A673 (cell line): ENCODE measurements at regions not wholly inside any gene's neighbourhood (a gene's known extent, or its start where the extent isn't known, plus 50 kb on each side); places are given as distances from the start of the nearest gene placed in this dataset.
"Not testable (repeated sequence)": the region's sequence is repeated elsewhere in the genome, so short reads cannot be mapped to it uniquely, and the experiment has no call there.

ENCODE experiments used
- BruUV-seq: library from RNA; stranded (reverse); fragments of 400-500 nt; replicated peaks from 2 replicates; lab custom pipeline; 2021; lab: Mats Ljungman, UMichigan
- CTCF ChIA-PET: fragments of 300-600 bp; sonication (Branson Sonifier 250); formaldehyde crosslinking; loops from one replicate; lab custom pipeline; 2022; ENCODE audit warnings: antibody characterized with exemption; lab: Charles Lee
- POLR2A ChIA-PET: fragments of 300-600 bp; sonication (Branson Sonifier 250); formaldehyde crosslinking; loops from one replicate; lab custom pipeline; 2022; ENCODE audit warnings: antibody characterized with exemption; ENCODE audit not compliant: low non-redundant PET; lab: Charles Lee
- DNase-seq: peaks from one replicate; pipeline ENCODE4 v3.0.0-alpha.2; 2015; ENCODE audit warnings: low spot score
- H3K27ac ChIP-seq: fragments of 200-600 bp; sonication (generic); 2 replicates; pipeline ENCODE4 v1.5.1; 2016; ENCODE audit warnings: mixed run types, low read depth, mild to moderate bottlenecking, mixed read lengths, antibody characterized with exemption, low read length; ENCODE audit not compliant: poor library complexity, severe bottlenecking
- H3K27me3 ChIP-seq: fragments of 200-600 bp; sonication (generic); replicated peaks from 2 replicates; pipeline ENCODE4 v1.6.1; 2017; ENCODE audit warnings: mixed run types, low read depth, mild to moderate bottlenecking, mixed read lengths, antibody characterized with exemption, low read length; ENCODE audit not compliant: insufficient read depth, poor library complexity
- H3K36me3 ChIP-seq: fragments of 200-600 bp; sonication (generic); 2 replicates; pipeline ENCODE4 v1.6.1; 2016; ENCODE audit warnings: mixed run types, mild to moderate bottlenecking, mixed read lengths, antibody characterized with exemption, low read length; ENCODE audit not compliant: insufficient read depth, poor library complexity, severe bottlenecking
- H3K4me1 ChIP-seq: fragments of 200-600 bp; sonication (generic); 2 replicates; pipeline ENCODE4 v1.6.1; 2017; ENCODE audit warnings: mixed run types, mild to moderate bottlenecking, mixed read lengths, antibody characterized with exemption, low read length; ENCODE audit not compliant: insufficient read depth, poor library complexity, severe bottlenecking
- H3K4me3 ChIP-seq: fragments of 200-600 bp; sonication (generic); 2 replicates; pipeline ENCODE4 v1.5.1; 2016; ENCODE audit warnings: low read depth, mixed run types, mild to moderate bottlenecking, mixed read lengths, low read length; ENCODE audit not compliant: poor library complexity, severe bottlenecking
- H3K9me3 ChIP-seq: fragments of 200-600 bp; sonication (generic); 2 replicates; pipeline ENCODE4 v1.6.1; 2016; ENCODE audit warnings: mixed run types, low read depth, mild to moderate bottlenecking, mixed read lengths, antibody characterized with exemption, low read length; ENCODE audit not compliant: poor library complexity, severe bottlenecking
- EZH2 ChIP-seq: fragments of 200-600 bp; sonication (generic); IDR thresholded peaks from 2 replicates; pipeline ENCODE4 v1.6.1; 2017; ENCODE audit warnings: borderline replicate concordance, low read depth, mild to moderate bottlenecking, mixed read lengths, antibody characterized with exemption, low read length; ENCODE audit not compliant: poor library complexity, severe bottlenecking
- intact Hi-C: fragments of 100-400 bp; cut with micrococcal nuclease; formaldehyde crosslinking; loops from one replicate; pipeline ENCODE4 v1.10.0; 2022; ENCODE audit not compliant: unreplicated experiment
- TF ChIP-seq, protein P1 (sequence below): fragments of 300-800, 200-600 bp; sonication (generic); conservative IDR thresholded peaks from 2 replicates; pipeline ENCODE4 v1.5.1; 2017; ENCODE audit warnings: low read depth, mild to moderate bottlenecking, antibody characterized with exemption, low read length, moderate library complexity, mixed read lengths

DNA sequence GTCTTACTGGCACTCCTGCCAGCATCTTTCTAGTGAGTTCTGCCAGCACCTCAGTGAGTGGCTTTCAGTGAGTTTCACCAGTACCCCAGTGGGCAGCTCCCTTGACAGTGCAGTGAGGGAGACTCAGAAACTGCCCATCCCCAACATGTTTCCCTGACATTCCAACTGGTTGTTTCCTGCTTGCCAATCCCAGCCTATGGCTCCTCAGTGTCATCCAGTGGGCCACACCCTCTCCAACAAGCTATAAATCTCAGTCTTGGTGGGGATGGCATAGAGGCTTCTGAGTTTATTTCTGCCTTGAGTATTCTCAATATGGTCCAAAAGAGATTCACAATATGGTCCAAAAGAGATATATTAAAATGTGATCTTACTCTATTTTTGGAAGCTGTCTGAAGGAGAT, 461.2 kb upstream of the NR3C2 start:
- intact Hi-C loops: no loop called here
- CTCF ChIA-PET: no interaction called here
- DNase-seq: no peak

DNA sequence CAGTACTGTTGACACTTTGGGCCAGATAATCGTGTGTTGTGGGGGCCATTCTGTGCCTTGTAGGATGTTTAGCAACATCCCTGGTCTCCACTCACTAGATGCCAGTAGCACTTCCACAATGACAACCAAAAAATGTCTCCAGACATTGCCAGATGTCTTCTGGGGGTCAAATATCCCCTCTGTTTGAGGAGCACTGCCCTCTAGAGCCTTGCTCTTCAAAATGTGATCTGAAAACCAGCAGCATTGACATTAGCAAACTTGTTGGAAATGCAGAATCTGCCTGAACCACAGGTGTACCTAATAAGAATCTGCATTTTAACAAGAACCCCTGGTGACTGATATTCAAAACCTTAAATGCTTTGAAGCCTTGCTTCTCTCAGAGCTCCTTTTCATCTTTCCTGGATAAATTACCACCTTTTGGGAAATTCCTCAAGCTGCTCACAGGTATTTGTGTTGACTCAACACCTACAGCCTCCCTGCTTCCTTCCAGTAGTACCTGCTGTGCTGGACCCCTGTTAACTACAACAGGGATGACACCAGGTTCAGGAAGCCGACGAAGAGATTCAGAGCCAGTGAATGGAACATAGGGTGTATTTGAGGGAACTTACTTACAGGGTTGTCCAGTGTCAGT, 459.0 kb upstream of the NR3C2 start:
- Histone ChIP-seq H3K27me3 (no peaks in the 10 kb centered on the region), H3K9me3 (peaks cover 12% of the 10 kb centered on the region), H3K4me3 (no peak overlapping the region), H3K27ac (no peak overlapping the region), H3K4me1 (no peaks in the 10 kb centered on the region), H3K36me3 (no peaks in the 10 kb centered on the region)
- TF ChIP-seq EZH2: no peak
- TF ChIP-seq, protein P1, sequence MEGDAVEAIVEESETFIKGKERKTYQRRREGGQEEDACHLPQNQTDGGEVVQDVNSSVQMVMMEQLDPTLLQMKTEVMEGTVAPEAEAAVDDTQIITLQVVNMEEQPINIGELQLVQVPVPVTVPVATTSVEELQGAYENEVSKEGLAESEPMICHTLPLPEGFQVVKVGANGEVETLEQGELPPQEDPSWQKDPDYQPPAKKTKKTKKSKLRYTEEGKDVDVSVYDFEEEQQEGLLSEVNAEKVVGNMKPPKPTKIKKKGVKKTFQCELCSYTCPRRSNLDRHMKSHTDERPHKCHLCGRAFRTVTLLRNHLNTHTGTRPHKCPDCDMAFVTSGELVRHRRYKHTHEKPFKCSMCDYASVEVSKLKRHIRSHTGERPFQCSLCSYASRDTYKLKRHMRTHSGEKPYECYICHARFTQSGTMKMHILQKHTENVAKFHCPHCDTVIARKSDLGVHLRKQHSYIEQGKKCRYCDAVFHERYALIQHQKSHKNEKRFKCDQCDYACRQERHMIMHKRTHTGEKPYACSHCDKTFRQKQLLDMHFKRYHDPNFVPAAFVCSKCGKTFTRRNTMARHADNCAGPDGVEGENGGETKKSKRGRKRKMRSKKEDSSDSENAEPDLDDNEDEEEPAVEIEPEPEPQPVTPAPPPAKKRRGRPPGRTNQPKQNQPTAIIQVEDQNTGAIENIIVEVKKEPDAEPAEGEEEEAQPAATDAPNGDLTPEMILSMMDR: no peak
- intact Hi-C loops: no loop called here
- ChIA-PET CTCF (no interaction called here), POLR2A (no interaction called here)
- DNase-seq: no peak
- BruUV-seq: no TSS peak

More for the DNA sequence above, 461.2 kb upstream of the NR3C2 start:
- no peak overlapping the region for H3K27ac ChIP-seq
- TF ChIP-seq EZH2: no peak
- TF ChIP-seq, protein P1: no peak
- H3K27me3 ChIP-seq: no peaks in the 10 kb centered on the region
- H3K4me3 ChIP-seq: no peak overlapping the region
- BruUV-seq: no TSS peak
- H3K9me3 ChIP-seq: peaks cover 4% of the 10 kb centered on the region
- POLR2A ChIA-PET: no interaction called here
- no peaks in the 10 kb centered on the region for H3K36me3 ChIP-seq
- H3K4me1 ChIP-seq: no peaks in the 10 kb centered on the region

DNA sequence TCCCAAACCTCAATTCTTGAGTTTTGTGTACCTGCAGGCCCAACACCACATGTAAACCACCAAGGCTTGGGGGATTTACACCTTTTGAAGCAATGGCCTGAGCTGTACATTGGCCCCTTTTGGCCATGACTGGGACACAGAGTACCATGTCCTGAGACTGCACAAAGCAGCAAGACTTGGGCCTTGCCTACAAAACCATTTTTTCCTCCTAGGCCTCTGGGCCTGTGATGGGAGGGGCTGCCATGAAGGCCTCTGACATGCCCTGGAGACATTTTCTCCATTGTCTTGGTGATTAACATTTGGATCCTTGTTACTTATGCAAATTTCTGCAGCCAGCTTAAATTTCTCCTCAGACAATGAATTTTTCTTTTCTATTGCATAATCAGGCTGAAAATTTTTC, 455.9 kb upstream of the NR3C2 start:
- intact Hi-C loops, H3K4me3 ChIP-seq, H3K4me1 ChIP-seq, H3K27me3 ChIP-seq, BruUV-seq, H3K27ac ChIP-seq, DNase-seq, CTCF ChIA-PET, H3K36me3 ChIP-seq: not testable (repeated sequence)
- POLR2A ChIA-PET: interaction anchor here (0.5 kb wide), 1 partner anchor 452 kb away, joined by 6 read pairs; no protein-coding TSS in a partner anchor
- peaks cover 12% of the 10 kb centered on the region for H3K9me3 ChIP-seq

DNA sequence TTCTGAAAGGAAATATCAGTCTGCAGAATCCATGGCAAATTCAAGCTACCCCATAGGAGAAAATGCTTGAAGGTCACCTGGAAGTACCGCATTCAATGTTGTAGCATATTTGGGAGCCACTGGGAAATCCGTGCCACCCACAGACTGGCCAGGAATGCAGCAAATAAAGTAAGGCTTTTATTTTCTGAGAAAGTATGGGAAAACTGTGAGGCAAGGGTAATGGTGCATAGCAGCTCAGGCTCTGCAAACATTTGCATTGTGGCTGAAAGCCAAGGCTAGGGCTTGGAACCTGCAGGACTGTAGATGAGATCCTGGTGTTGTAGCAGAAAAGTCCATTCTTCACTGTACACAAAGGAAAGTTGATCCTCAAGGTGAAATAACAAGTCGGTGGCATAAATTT, 450.9 kb upstream of the NR3C2 start:
- CTCF ChIA-PET: no interaction called here
- POLR2A ChIA-PET: no interaction called here
- no TSS peak for BruUV-seq
- H3K4me1 ChIP-seq: no peaks in the 10 kb centered on the region
- H3K9me3 ChIP-seq: peaks cover 5% of the 10 kb centered on the region
- TF ChIP-seq, protein P1: no peak
- no peak for TF ChIP-seq EZH2
- no peaks in the 10 kb centered on the region for H3K36me3 ChIP-seq
- H3K4me3 ChIP-seq: no peak overlapping the region
- intact Hi-C loops: no loop called here
- no peak overlapping the region for H3K27ac ChIP-seq
- no peak for DNase-seq
- H3K27me3 ChIP-seq: no peaks in the 10 kb centered on the region
